Motor neuron (in vitro differentiated cells): ENCODE measurements at regions not wholly inside any gene's neighbourhood (a gene's known extent, or its start where the extent isn't known, plus 50 kb on each side); places are given as distances from the start of the nearest gene placed in this dataset.
"Not testable (repeated sequence)": the region's sequence is repeated elsewhere in the genome, so short reads cannot be mapped to it uniquely, and the experiment has no call there.

Experiments used
- ATAC-seq, 8 experiments: fragments of 200-7000 bp; cut with Tn5 transposase; replicated peaks in 6 of 8; 2 replicates each; pipeline ENCODE4 v1.8.0; 2021; ENCODE audit warnings: mild to moderate bottlenecking in 8 of 8, moderate library complexity in 8 of 8
- H3K27ac ChIP-seq, 2 donors: fragments of 250-450 bp; sonication (Bioruptor Pico); 2 replicates each; pipeline ENCODE4 v1.9.0; 2021; ENCODE audit warnings: antibody characterized with exemption in 2 of 2, mild to moderate bottlenecking in 2 of 2, moderate library complexity in 1 of 2
- H3K4me1 ChIP-seq, 2 donors: fragments of 250-450 bp; sonication (Bioruptor Pico); replicated peaks in 1 of 2; 2 replicates each; pipeline ENCODE4 v1.6.1; 2021; ENCODE audit warnings: antibody characterized with exemption in 2 of 2, mild to moderate bottlenecking in 2 of 2, moderate library complexity in 1 of 2
- H3K4me3 ChIP-seq, 5 donors: fragments of 250-450 bp; sonication (Bioruptor Pico); 2 replicates each; pipeline ENCODE4 v1.9.0; 2021; ENCODE audit warnings: antibody characterized with exemption in 5 of 5, mild to moderate bottlenecking in 5 of 5, moderate library complexity in 4 of 5
- WGBS, 10 experiments: fragments of 450-650 bp; shearing (Covaris generic); methylation state at CpG; one replicate each; pipeline ENCODE4 v1.0.0; 2022; 5-methylcytosine and 5-hydroxymethylcytosine counted together
- in situ Hi-C, 9 experiments: fragments of 400-800 bp; cut with MboI; loops; one replicate each; pipeline ENCODE4 v1.15.0; 2021; ENCODE audit warnings: low sequenced_read_pairs in 9 of 9, low pct_unique_long_range_greater_than_20kb in 2 of 9; ENCODE audit not compliant: unreplicated experiment in 9 of 9

GRCh38 chr15:49731187-49732099, 110.6 kb downstream of the DTWD1 start:
- peak in 3 of 8 experiments; percentile 20 to 84 (median 83) for ATAC-seq
- Histone ChIP-seq H3K27ac (no peak overlapping the region), H3K4me1 (no peaks in the 10 kb centered on the region), H3K4me3 (no peak overlapping the region)
- 75 to 100% (median 100%) methylated on average over 1 to 4 of the region's 5 CpGs; no CpG with 5 or more reads in 4 of the 10 experiments for whole genome bisulfite sequencing, 10 experiments
- in situ Hi-C loops: no loop called here

- ATAC-seq, H3K4me3 ChIP-seq, H3K4me1 ChIP-seq, in situ Hi-C loops, H3K27ac ChIP-seq: not testable (repeated sequence)
- WGBS, 10 experiments: 0 to 96% (median 75%) methylated on average over 1 to 5 of the region's 10 CpGs; no CpG with 5 or more reads in 2 of the 10 experiments
Measured at GRCh38 chr15:49732109-49732508, 111.3 kb downstream of the DTWD1 start.

GRCh38 chr15:49734089-49734488, 113.2 kb downstream of the DTWD1 start:
- in situ Hi-C loops, H3K4me3 ChIP-seq, H3K4me1 ChIP-seq, H3K27ac ChIP-seq, ATAC-seq: not testable (repeated sequence)
- 80 to 100% (median 86%) methylated on average over 1 of the region's 1 CpG; no CpG with 5 or more reads in 6 of the 10 experiments for WGBS, 10 experiments

- 60 to 100% (median 93%) methylated on average over 1 to 3 of the region's 4 CpGs; no CpG with 5 or more reads in 4 of the 10 experiments for WGBS, 10 experiments
- H3K4me3 ChIP-seq: no peak overlapping the region
- H3K27ac ChIP-seq: no peak overlapping the region
- no peak for ATAC-seq
- in situ Hi-C loops: no loop called here
- H3K4me1 ChIP-seq: no peaks in the 10 kb centered on the region
Measured at GRCh38 chr15:49734831-49735508, 114.1 kb downstream of the DTWD1 start.

- no peaks in the 10 kb centered on the region for H3K4me1 ChIP-seq
- in situ Hi-C loops: no loop called here
- H3K4me3 ChIP-seq: no peak overlapping the region
- no peak for ATAC-seq
- no peak overlapping the region for H3K27ac ChIP-seq
Measured at GRCh38 chr15:49737127-49737526, 116.3 kb downstream of the DTWD1 start.

- ATAC-seq: peak in 4 of 8 experiments; percentile 80 to 96 (median 90)
- in situ Hi-C loops: no loop called here
- H3K4me1 ChIP-seq: no peaks in the 10 kb centered on the region
- no peak overlapping the region for H3K27ac ChIP-seq
- H3K4me3 ChIP-seq: no peak overlapping the region
Measured at GRCh38 chr15:49741712-49742111, 120.9 kb downstream of the DTWD1 start.

- ATAC-seq: no peak
- 74 to 93% (median 82%) methylated on average over 1 to 3 of the region's 3 CpGs; no CpG with 5 or more reads in 5 of the 10 experiments for WGBS, 10 experiments
- Histone ChIP-seq H3K27ac (no peak overlapping the region), H3K4me1 (no peaks in the 10 kb centered on the region), H3K4me3 (no peak overlapping the region)
- in situ Hi-C loops: no loop called here
Measured at GRCh38 chr15:49742381-49742780, 121.5 kb downstream of the DTWD1 start.

GRCh38 chr15:49747340-49747739, 126.5 kb downstream of the DTWD1 start:
- H3K4me3 ChIP-seq: no peak overlapping the region
- WGBS, 10 experiments: 18 to 100% (median 80%) methylated on average over 1 of the region's 1 CpG; no CpG with 5 or more reads in 3 of the 10 experiments
- in situ Hi-C loops: no loop called here
- H3K4me1 ChIP-seq: no peaks in the 10 kb centered on the region
- no peak overlapping the region for H3K27ac ChIP-seq
- ATAC-seq: no peak

- 17 to 89% (median 72%) methylated on average over 1 to 2 of the region's 2 CpGs; no CpG with 5 or more reads in 2 of the 10 experiments for WGBS, 10 experiments
- H3K27ac ChIP-seq: no peak overlapping the region
- peak in 1 of 8 experiments; percentile 98 for ATAC-seq
- in situ Hi-C loops: no loop called here
- H3K4me3 ChIP-seq: no peak overlapping the region
- H3K4me1 ChIP-seq: no peaks in the 10 kb centered on the region
Measured at GRCh38 chr15:49748791-49749190, 127.9 kb downstream of the DTWD1 start.

GRCh38 chr15:49750553-49750952, 129.7 kb downstream of the DTWD1 start:
- in situ Hi-C loops: no loop called here

GRCh38 chr15:49751191-49751590, 130.3 kb downstream of the DTWD1 start:
- Histone ChIP-seq H3K4me1 (no peaks in the 10 kb centered on the region), H3K27ac (no peak overlapping the region), H3K4me3 (no peak overlapping the region)
- in situ Hi-C loops: no loop called here
- WGBS, 10 experiments: 14 to 83% (median 58%) methylated on average over 1 to 3 of the region's 3 CpGs; no CpG with 5 or more reads in 5 of the 10 experiments
- no peak for ATAC-seq

More at GRCh38 chr15:49750553-49750952, 129.7 kb downstream of the DTWD1 start:
- peak in 2 of 8 experiments; percentile 80 to 82 for ATAC-seq
- Histone ChIP-seq H3K27ac (no peak overlapping the region), H3K4me3 (no peak overlapping the region), H3K4me1 (no peaks in the 10 kb centered on the region)

GRCh38 chr15:49751751-49752150, 130.9 kb downstream of the DTWD1 start:
- no peak overlapping the region for H3K4me3 ChIP-seq
- no peaks in the 10 kb centered on the region for H3K4me1 ChIP-seq
- no peak overlapping the region for H3K27ac ChIP-seq
- WGBS, 10 experiments: 33 to 85% (median 70%) methylated on average over 1 to 3 of the region's 3 CpGs; no CpG with 5 or more reads in 2 of the 10 experiments
- ATAC-seq: no peak
- in situ Hi-C loops: no loop called here

- Histone ChIP-seq H3K4me1 (no peaks in the 10 kb centered on the region), H3K4me3 (no peak overlapping the region), H3K27ac (no peak overlapping the region)
- WGBS, 10 experiments: 0 to 86% (median 50%) methylated on average over 1 to 2 of the region's 2 CpGs; no CpG with 5 or more reads in 1 of the 10 experiments
- no peak for ATAC-seq
- in situ Hi-C loops: no loop called here
Measured at GRCh38 chr15:49752517-49752916, 131.7 kb downstream of the DTWD1 start.
